Gastrocnemius medialis (tissue), 4 donors: ENCODE measurements at regions not wholly inside any gene's neighbourhood (a gene's known extent, or its start where the extent isn't known, plus 50 kb on each side); places are given as distances from the start of the nearest gene placed in this dataset.

Experiments used
- POLR2A ChIP-seq, 2 donors: fragments of 450-650 bp; IDR thresholded peaks; one replicate each; pipeline ENCODE4 v1.6.1; 2017; ENCODE audit warnings: antibody characterized with exemption in 2 of 2, mild to moderate bottlenecking in 2 of 2, moderate library complexity in 2 of 2
- TF ChIP-seq, protein P1 (sequence below), 5 experiments: fragments of 450-650 bp in 3 of 5; fragments of 200-600 bp in 2 of 5; sonication (generic) in 2 of 5; IDR thresholded peaks in 4 of 5; conservative IDR thresholded peaks in 1 of 5; 1 replicate in 4 of 5; 2 replicates in 1 of 5; pipeline ENCODE4 v1.5.1; 2016 to 2019; ENCODE audit warnings: antibody characterized with exemption in 5 of 5, mild to moderate bottlenecking in 3 of 5, moderate library complexity in 3 of 5

DNA sequence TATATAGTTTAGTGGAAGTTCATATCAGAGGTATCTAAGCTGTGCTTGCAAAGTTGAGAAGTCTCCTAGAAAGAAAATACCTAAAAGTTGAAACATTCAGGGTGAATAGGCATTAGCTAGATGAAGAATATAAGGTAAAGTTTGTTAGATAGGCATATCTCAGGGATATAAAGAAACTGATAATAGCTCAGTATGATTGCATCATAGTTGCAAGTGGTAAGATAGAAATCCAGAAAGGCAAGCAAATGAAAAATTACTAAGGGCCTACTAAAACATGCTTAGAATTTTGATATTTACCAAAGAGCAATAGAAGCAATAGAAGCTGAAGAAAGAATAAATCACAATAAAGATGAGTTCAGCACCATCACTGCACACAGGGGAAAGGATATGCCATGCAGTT lies 610.0 kb upstream of the ADGRL3 start:
- TF ChIP-seq, protein P1, sequence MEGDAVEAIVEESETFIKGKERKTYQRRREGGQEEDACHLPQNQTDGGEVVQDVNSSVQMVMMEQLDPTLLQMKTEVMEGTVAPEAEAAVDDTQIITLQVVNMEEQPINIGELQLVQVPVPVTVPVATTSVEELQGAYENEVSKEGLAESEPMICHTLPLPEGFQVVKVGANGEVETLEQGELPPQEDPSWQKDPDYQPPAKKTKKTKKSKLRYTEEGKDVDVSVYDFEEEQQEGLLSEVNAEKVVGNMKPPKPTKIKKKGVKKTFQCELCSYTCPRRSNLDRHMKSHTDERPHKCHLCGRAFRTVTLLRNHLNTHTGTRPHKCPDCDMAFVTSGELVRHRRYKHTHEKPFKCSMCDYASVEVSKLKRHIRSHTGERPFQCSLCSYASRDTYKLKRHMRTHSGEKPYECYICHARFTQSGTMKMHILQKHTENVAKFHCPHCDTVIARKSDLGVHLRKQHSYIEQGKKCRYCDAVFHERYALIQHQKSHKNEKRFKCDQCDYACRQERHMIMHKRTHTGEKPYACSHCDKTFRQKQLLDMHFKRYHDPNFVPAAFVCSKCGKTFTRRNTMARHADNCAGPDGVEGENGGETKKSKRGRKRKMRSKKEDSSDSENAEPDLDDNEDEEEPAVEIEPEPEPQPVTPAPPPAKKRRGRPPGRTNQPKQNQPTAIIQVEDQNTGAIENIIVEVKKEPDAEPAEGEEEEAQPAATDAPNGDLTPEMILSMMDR (IDR thresholded peaks at IDR 0.05 in 4 of 5, conservative IDR thresholded peaks at IDR 0.05 in 1 of 5), result no peak
- TF ChIP-seq POLR2A (IDR thresholded peaks at IDR 0.05), result no peak
